ENCODE measurements at regions not wholly inside any gene's neighbourhood (a gene's known extent, or its start where the extent isn't known, plus 50 kb on each side); places are given as distances from the start of the nearest gene placed in this dataset.

DNA sequence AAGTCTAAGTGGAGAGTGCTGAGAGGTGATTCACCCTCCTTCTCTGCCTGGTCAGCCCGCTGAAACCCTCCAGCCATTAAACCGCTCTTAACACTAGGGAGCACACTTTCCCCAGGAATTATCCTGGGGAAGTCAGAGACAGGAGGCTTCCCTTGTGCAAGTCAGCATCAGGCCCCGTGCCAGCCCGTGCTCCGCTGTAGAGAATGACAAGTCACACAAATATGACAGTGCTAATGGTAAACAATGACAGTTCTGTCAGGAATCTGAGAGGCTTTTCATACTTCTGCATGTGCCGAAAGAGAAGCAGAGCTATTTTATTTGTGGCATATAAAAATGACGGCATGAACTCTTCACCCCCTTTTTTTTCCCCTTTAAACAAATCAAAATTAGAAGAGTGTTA, 816.9 kb upstream of the SLC10A2 start:
- no peaks in the 10 kb centered on the region for H3K9me3 ChIP-seq (ENCODE audit: insufficient read depth in 2 of 2, low read depth in 1 of 2, low read length in 1 of 2)
- H4K20me1 ChIP-seq (replicated peaks in 1 of 2; ENCODE audit: control insufficient read depth in 1 of 2, insufficient read depth in 2 of 2, low read length in 2 of 2): no peaks in the 10 kb centered on the region
- 46% methylated on average over 7 of the region's 7 CpGs; no CpG with 5 or more reads in 1 of the 2 experiments for WGBS, 2 experiments (ENCODE audit: extremely low coverage in 1 of 2, insufficient coverage in 1 of 2, insufficient read length in 1 of 2, insufficient replicate concordance in 2 of 2, low coverage in 1 of 2, low lambda C conversion rate in 2 of 2, missing lambda C conversion rate in 1 of 2)
- no peak overlapping the region for H3K18ac ChIP-seq (ENCODE audit: extremely low read depth, low read length)
- no peaks in the 10 kb centered on the region; a peak in 1 of 8 replicates for H3K36me3 ChIP-seq (ENCODE audit: control insufficient read depth in 2 of 4, insufficient read depth in 4 of 4, low read length in 3 of 4)
- no peaks in the 10 kb centered on the region for H3K4me1 ChIP-seq (replicated peaks in 1 of 4; ENCODE audit: control insufficient read depth in 3 of 4, insufficient read depth in 4 of 4, low read length in 3 of 4)
- H4K91ac ChIP-seq (replicated peaks; ENCODE audit: insufficient read length, low read length): no peak overlapping the region
- H3K27ac ChIP-seq (ENCODE audit: low read depth, low read length): no peak overlapping the region
- H4K8ac ChIP-seq (ENCODE audit: extremely low read depth, insufficient read depth, low read length): no peak overlapping the region
- H3K4me3 ChIP-seq (ENCODE audit: extremely low read depth in 1 of 4, insufficient read depth in 2 of 4, low read depth in 3 of 4, low read length in 4 of 4): no peak overlapping the region
- no peaks in the 10 kb centered on the region for H3K79me1 ChIP-seq (ENCODE audit: low read depth, low read length)
- CTCF ChIA-PET (ENCODE audit: partially characterized antibody): interaction anchor here (0.7 to 2.4 kb wide), 7 partner anchors 9 to 889 kb away, joined by 3 to 7 read pairs (median 3); no protein-coding TSS in a partner anchor
- H3K56ac ChIP-seq (replicated peaks; ENCODE audit: insufficient read length, low read depth, low read length): no peak overlapping the region
- FAIRE-seq (peak; percentile 95), DNase-seq (ENCODE audit: low read depth in 1 of 2, low spot score in 2 of 2) (peak; percentile 59 to 73)
- no peak overlapping the region for H2BK5ac ChIP-seq (ENCODE audit: low read depth, low read length)
- 0 out of 2 replicates have a peak overlapping the region, but pooled peaks have one; percentile 48 for H2AFZ ChIP-seq (ENCODE audit: low read length)
- no peak overlapping the region for H2AK5ac ChIP-seq (ENCODE audit: low read depth, low read length)
- H3K23ac ChIP-seq (ENCODE audit: insufficient read length): no peak overlapping the region
- H3K23me2 ChIP-seq (ENCODE audit: low read depth, low read length): no peaks in the 10 kb centered on the region
- H3K27me3 ChIP-seq (replicated peaks in 1 of 4; ENCODE audit: control insufficient read depth in 3 of 4, extremely low read depth in 1 of 4, insufficient read depth in 3 of 4, low read length in 3 of 4): no peaks in the 10 kb centered on the region
- H3K79me2 ChIP-seq (ENCODE audit: control insufficient read depth in 1 of 2, insufficient read depth in 2 of 2, low read length in 2 of 2): no peaks in the 10 kb centered on the region
- H2BK120ac ChIP-seq (replicated peaks; ENCODE audit: low read depth, low read length): no peak overlapping the region
- H2BK15ac ChIP-seq (ENCODE audit: low read length): no peak overlapping the region
- POLR2A ChIA-PET (ENCODE audit: partially characterized antibody): no interaction called here
- TF ChIP-seq RAD21 (IDR thresholded peaks at IDR 0.05 in 1 of 2, conservative IDR thresholded peaks at IDR 0.05 in 1 of 2; ENCODE audit: low read depth in 2 of 2, low read length in 2 of 2) (peak; percentile 97 to 99), POLR2AphosphoS5 (IDR thresholded peaks at IDR 0.05; ENCODE audit: low read depth, low read length) (no peak), RFX5 (IDR thresholded peaks at IDR 0.05; ENCODE audit: borderline replicate concordance, low read depth, low read length) (no peak), JUND (IDR thresholded peaks at IDR 0.05; ENCODE audit: low read length) (peak; percentile 59), GTF2F1 (IDR thresholded peaks at IDR 0.05; ENCODE audit: borderline replicate concordance, low read depth, low read length) (no peak), BACH1 (IDR thresholded peaks at IDR 0.05; ENCODE audit: low read length) (0 out of 2 replicates have a peak, but pooled peaks have one; percentile 14), YY1 (IDR thresholded peaks at IDR 0.05; ENCODE audit: low read depth, low read length) (0 out of 2 replicates have a peak, but pooled peaks have one; percentile 58)
- TF ChIP-seq, protein P1, sequence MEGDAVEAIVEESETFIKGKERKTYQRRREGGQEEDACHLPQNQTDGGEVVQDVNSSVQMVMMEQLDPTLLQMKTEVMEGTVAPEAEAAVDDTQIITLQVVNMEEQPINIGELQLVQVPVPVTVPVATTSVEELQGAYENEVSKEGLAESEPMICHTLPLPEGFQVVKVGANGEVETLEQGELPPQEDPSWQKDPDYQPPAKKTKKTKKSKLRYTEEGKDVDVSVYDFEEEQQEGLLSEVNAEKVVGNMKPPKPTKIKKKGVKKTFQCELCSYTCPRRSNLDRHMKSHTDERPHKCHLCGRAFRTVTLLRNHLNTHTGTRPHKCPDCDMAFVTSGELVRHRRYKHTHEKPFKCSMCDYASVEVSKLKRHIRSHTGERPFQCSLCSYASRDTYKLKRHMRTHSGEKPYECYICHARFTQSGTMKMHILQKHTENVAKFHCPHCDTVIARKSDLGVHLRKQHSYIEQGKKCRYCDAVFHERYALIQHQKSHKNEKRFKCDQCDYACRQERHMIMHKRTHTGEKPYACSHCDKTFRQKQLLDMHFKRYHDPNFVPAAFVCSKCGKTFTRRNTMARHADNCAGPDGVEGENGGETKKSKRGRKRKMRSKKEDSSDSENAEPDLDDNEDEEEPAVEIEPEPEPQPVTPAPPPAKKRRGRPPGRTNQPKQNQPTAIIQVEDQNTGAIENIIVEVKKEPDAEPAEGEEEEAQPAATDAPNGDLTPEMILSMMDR (IDR thresholded peaks at IDR 0.05; ENCODE audit: control extremely low read depth in 1 of 3, insufficient read depth in 1 of 3, low read depth in 1 of 3, low read length in 3 of 3): peak; percentile 55 to 73 (median 66)
- TF ChIP-seq, protein P2, sequence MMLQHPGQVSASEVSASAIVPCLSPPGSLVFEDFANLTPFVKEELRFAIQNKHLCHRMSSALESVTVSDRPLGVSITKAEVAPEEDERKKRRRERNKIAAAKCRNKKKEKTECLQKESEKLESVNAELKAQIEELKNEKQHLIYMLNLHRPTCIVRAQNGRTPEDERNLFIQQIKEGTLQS (IDR thresholded peaks at IDR 0.05; ENCODE audit: insufficient read depth, low read depth, low read length): no peak
- no peak overlapping the region for H4K5ac ChIP-seq (ENCODE audit: insufficient read length, low read depth, low read length)
- no peak overlapping the region for H2BK12ac ChIP-seq (ENCODE audit: low read depth, low read length)
- no peak overlapping the region for H2BK20ac ChIP-seq (ENCODE audit: low read length)
- no peak overlapping the region for H3K14ac ChIP-seq (ENCODE audit: insufficient read length)
- H3K9ac ChIP-seq (replicated peaks in 1 of 4; ENCODE audit: extremely low read depth in 1 of 4, low read depth in 3 of 4, low read length in 3 of 4): no peak overlapping the region
- no peak overlapping the region for H3K4ac ChIP-seq (replicated peaks; ENCODE audit: insufficient read length, low read depth, low read length)
- 0 out of 4 replicates have a peak overlapping the region, but pooled peaks of 1 of the 2 experiments have one; percentile 26 for H3K4me2 ChIP-seq (ENCODE audit: insufficient read depth in 1 of 2, low read depth in 2 of 2, low read length in 2 of 2)
